Fibroblast of lung (primary cell): ENCODE measurements at regions not wholly inside any gene's neighbourhood (a gene's known extent, or its start where the extent isn't known, plus 50 kb on each side); places are given as distances from the start of the nearest gene placed in this dataset.
A peak's percentile ranks its signal among the peaks of the same experiment; 100 is the strongest.

Experiments
- DNase-seq, 2 donors: peaks; one replicate each; pipeline versions ENCODE4 v3.0.0 to v3.0.0-alpha.2; 2010; ENCODE audit warnings: low read depth in 2 of 2
- H2AFZ ChIP-seq: 2 replicates; pipeline ENCODE4 v1.5.1; 2012; ENCODE audit warnings: low read length, control low read depth, inconsistent platforms
- H3K27ac ChIP-seq: 2 replicates; pipeline ENCODE4 v1.5.1; 2011; ENCODE audit warnings: low read length, control low read depth; ENCODE audit not compliant: insufficient read depth
- H3K27me3 ChIP-seq: 2 replicates; pipeline ENCODE4 v1.5.1; 2011; ENCODE audit warnings: mild to moderate bottlenecking, low read length; ENCODE audit not compliant: control insufficient read depth, insufficient read depth
- H3K36me3 ChIP-seq: 2 replicates; pipeline ENCODE4 v1.5.1; 2011; ENCODE audit warnings: low read length; ENCODE audit not compliant: control insufficient read depth, insufficient read depth
- H3K4me1 ChIP-seq: 2 replicates; pipeline ENCODE4 v1.5.1; 2011; ENCODE audit warnings: low read length; ENCODE audit not compliant: control insufficient read depth, insufficient read depth; ENCODE audit errors: extremely low read depth
- H3K4me2 ChIP-seq: 2 replicates; pipeline ENCODE4 v1.5.1; 2011; ENCODE audit warnings: low read length, control low read depth; ENCODE audit not compliant: insufficient read depth; ENCODE audit errors: extremely low read depth
- H3K4me3 ChIP-seq, 4 experiments: fragments of 200-600 bp in 1 of 4; sonication (generic) in 1 of 4; replicated peaks in 1 of 4; 2 replicates each; pipeline ENCODE4 v1.5.1; 2011 to 2016; ENCODE audit warnings: low read length in 4 of 4, low read depth in 3 of 4, mild to moderate bottlenecking in 3 of 4, control low read depth in 2 of 4, inconsistent platforms in 1 of 4, mixed read lengths in 1 of 4; ENCODE audit not compliant: insufficient read depth in 1 of 4; ENCODE audit errors: control extremely low read depth in 1 of 4
- H3K79me2 ChIP-seq: 2 replicates; pipeline ENCODE4 v1.5.1; 2012; ENCODE audit warnings: mild to moderate bottlenecking, low read length, inconsistent platforms; ENCODE audit not compliant: control insufficient read depth, insufficient read depth
- H3K9ac ChIP-seq: 2 replicates; pipeline ENCODE4 v1.5.1; 2011; ENCODE audit warnings: mild to moderate bottlenecking, low read length, control low read depth; ENCODE audit not compliant: insufficient read depth
- H3K9me3 ChIP-seq: 2 replicates; pipeline ENCODE4 v1.5.1; 2012; ENCODE audit warnings: low read depth, low read length; ENCODE audit not compliant: control insufficient read depth, insufficient read depth
- H4K20me1 ChIP-seq: 2 replicates; pipeline ENCODE4 v1.5.1; 2011; ENCODE audit warnings: low read length; ENCODE audit not compliant: control insufficient read depth, insufficient read depth; ENCODE audit errors: extremely low read depth
- EZH2 ChIP-seq: IDR thresholded peaks from 2 replicates; pipeline ENCODE4 v1.5.1; 2012; ENCODE audit warnings: low read length, control low read depth, mild to moderate bottlenecking; ENCODE audit errors: missing control alignments
- TF ChIP-seq, protein P1 (sequence below), 2 donors: IDR thresholded peaks in 1 of 2; conservative IDR thresholded peaks in 1 of 2; 1 replicate in 1 of 2; 2 replicates in 1 of 2; pipeline ENCODE4 v1.5.1; 2011 to 2012; ENCODE audit warnings: low read length in 2 of 2, control low read depth in 1 of 2, inconsistent platforms in 1 of 2, low read depth in 1 of 2, mild to moderate bottlenecking in 1 of 2

DNA sequence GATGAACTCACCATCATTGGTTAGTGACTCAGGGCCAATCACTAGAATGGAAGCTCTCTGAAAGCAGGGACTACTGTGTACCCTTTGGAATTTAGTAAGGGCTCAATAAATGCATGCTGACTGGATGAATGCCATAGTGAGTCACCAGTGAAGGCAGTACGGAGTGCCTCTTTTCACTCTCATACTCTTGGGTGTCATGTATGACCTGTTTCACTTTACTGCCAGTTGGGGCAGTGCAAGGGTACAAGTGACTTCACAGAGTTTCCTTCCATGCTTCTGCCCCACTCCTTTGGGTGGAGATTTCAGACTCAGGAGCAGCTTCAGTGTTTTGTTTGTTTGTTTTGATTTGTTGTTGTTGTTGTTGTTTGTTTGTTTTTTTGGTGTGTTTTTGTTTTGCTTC, 57.7 kb downstream of the SOX3 start:
- Histone ChIP-seq H4K20me1 (no peaks in the 10 kb centered on the region), H3K9ac (no peak overlapping the region), H3K27ac (no peak overlapping the region), H3K4me2 (no peak overlapping the region), H3K27me3 (no peaks in the 10 kb centered on the region), H3K9me3 (no peaks in the 10 kb centered on the region), H3K4me1 (no peaks in the 10 kb centered on the region), H3K36me3 (no peaks in the 10 kb centered on the region), H3K79me2 (no peaks in the 10 kb centered on the region), H2AFZ (no peak overlapping the region), H3K4me3 (no peak overlapping the region)
- no peak for DNase-seq
- TF ChIP-seq, protein P1, sequence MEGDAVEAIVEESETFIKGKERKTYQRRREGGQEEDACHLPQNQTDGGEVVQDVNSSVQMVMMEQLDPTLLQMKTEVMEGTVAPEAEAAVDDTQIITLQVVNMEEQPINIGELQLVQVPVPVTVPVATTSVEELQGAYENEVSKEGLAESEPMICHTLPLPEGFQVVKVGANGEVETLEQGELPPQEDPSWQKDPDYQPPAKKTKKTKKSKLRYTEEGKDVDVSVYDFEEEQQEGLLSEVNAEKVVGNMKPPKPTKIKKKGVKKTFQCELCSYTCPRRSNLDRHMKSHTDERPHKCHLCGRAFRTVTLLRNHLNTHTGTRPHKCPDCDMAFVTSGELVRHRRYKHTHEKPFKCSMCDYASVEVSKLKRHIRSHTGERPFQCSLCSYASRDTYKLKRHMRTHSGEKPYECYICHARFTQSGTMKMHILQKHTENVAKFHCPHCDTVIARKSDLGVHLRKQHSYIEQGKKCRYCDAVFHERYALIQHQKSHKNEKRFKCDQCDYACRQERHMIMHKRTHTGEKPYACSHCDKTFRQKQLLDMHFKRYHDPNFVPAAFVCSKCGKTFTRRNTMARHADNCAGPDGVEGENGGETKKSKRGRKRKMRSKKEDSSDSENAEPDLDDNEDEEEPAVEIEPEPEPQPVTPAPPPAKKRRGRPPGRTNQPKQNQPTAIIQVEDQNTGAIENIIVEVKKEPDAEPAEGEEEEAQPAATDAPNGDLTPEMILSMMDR (conservative IDR thresholded peaks at IDR 0.05 in 1 of 2, IDR thresholded peaks at IDR 0.05 in 1 of 2; ENCODE audit: low read depth in 1 of 2, low read length in 2 of 2), result no peak
- no peak for TF ChIP-seq EZH2

DNA sequence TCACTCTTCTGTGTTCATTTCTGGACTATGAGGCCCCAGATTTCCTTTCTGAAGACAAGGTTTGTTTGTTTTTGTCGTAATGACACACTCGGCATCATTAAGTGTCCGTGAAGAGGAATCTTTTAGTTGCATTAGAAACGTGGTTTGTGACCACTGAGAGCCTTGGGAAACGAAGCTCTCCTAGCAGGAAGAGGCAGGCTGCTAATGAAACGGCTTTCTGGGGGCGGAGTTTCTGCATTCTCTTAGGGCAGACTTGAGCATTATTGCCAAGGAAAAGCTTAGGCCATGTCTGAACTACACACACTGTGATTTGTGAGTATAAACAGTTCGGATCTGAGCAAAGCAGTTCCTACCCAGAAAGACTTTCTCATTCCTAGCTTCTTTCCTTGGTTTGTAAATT, 64.0 kb downstream of the SOX3 start:
- H4K20me1 ChIP-seq, result no peaks in the 10 kb centered on the region

DNA sequence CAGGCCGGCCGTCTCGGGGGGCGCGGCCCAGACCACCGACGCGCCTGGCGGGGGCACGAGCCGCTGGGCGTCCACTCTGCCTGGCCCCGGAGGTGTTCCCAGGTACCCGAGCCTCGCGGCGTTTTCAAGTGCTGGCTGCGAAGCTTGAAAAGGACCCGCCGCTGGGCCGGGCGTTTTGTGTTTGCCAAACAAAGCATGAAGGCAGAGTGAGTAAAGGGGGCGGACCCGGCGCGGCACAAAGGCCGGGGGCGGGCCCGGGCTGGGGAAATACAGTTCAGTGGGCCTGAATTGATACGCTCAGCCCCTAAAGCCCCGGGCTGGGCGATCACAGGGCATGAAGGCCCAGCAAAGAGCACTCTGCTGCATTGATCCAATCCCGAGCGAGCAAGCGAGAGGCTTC, 65.4 kb downstream of the SOX3 start:
- DNase-seq, result peak in 1 of 2 donors; percentile 35
- no peak overlapping the region for H3K27ac ChIP-seq
- no peak overlapping the region for H3K4me3 ChIP-seq
- no peak overlapping the region for H2AFZ ChIP-seq
- H3K27me3 ChIP-seq, result no peaks in the 10 kb centered on the region
- TF ChIP-seq, protein P1 (conservative IDR thresholded peaks at IDR 0.05 in 1 of 2, IDR thresholded peaks at IDR 0.05 in 1 of 2; ENCODE audit: low read depth in 1 of 2, low read length in 2 of 2), result no peak
- no peak for TF ChIP-seq EZH2
- H3K36me3 ChIP-seq, result no peaks in the 10 kb centered on the region
- H3K4me1 ChIP-seq, result no peaks in the 10 kb centered on the region
- no peak overlapping the region for H3K4me2 ChIP-seq
- no peaks in the 10 kb centered on the region for H3K79me2 ChIP-seq
- no peaks in the 10 kb centered on the region for H3K9me3 ChIP-seq
- H3K9ac ChIP-seq, result no peak overlapping the region
- no peaks in the 10 kb centered on the region for H4K20me1 ChIP-seq

More for the DNA sequence above, 64.0 kb downstream of the SOX3 start:
- H2AFZ ChIP-seq, result no peak overlapping the region
- no peaks in the 10 kb centered on the region for H3K36me3 ChIP-seq
- H3K4me3 ChIP-seq, result no peak overlapping the region
- peak; percentile 21 to 44 for DNase-seq
- H3K79me2 ChIP-seq, result no peaks in the 10 kb centered on the region
- H3K9me3 ChIP-seq, result no peaks in the 10 kb centered on the region
- H3K4me1 ChIP-seq, result no peaks in the 10 kb centered on the region
- H3K27me3 ChIP-seq, result no peaks in the 10 kb centered on the region
- no peak for TF ChIP-seq EZH2
- TF ChIP-seq, protein P1 (conservative IDR thresholded peaks at IDR 0.05 in 1 of 2, IDR thresholded peaks at IDR 0.05 in 1 of 2; ENCODE audit: low read depth in 1 of 2, low read length in 2 of 2), result no peak
- no peak overlapping the region for H3K9ac ChIP-seq
- H3K27ac ChIP-seq, result no peak overlapping the region
- no peak overlapping the region for H3K4me2 ChIP-seq
